Right lobe of liver (tissue), 4 donors: ENCODE measurements at regions not wholly inside any gene's neighbourhood (a gene's known extent, or its start where the extent isn't known, plus 50 kb on each side); places are given as distances from the start of the nearest gene placed in this dataset.

ENCODE experiments used
- CTCF ChIP-seq, 4 donors: fragments of 200-600 bp in 3 of 4; fragments of 450-650 bp in 1 of 4; IDR thresholded peaks; one replicate each; pipeline versions ENCODE4 v1.5.1 to v1.8.0; 2016 to 2022; ENCODE audit warnings: antibody characterized with exemption in 4 of 4, mild to moderate bottlenecking in 2 of 4
- POLR2A ChIP-seq: fragments of 450-650 bp; IDR thresholded peaks from one replicate; pipeline ENCODE4 v1.6.1; 2017; ENCODE audit warnings: antibody characterized with exemption, mild to moderate bottlenecking
- donor health status: DM: no; HTN: no; CAD: no.
- donor health status: DM: no; HTN: no; CAD: no.
- donor health status: DM: no; HTN: yes; CAD: no.

GRCh38 chr16:66308096-66308495, 58.4 kb upstream of the CDH5 start:
- TF ChIP-seq CTCF (IDR thresholded peaks at IDR 0.05) (no peak), POLR2A (no peak)
